Endothelial cell of umbilical vein (primary cell): ENCODE measurements at regions not wholly inside any gene's neighbourhood (a gene's known extent, or its start where the extent isn't known, plus 50 kb on each side); places are given as distances from the start of the nearest gene placed in this dataset.
"Not testable (repeated sequence)": the region's sequence is repeated elsewhere in the genome, so short reads cannot be mapped to it uniquely, and the experiment has no call there.

Source experiments
- BruUV-seq: library from RNA; stranded (reverse); fragments of 400-500 nt; replicated peaks from 2 replicates; lab custom pipeline; 2021; lab: Mats Ljungman, UMichigan
- CTCF ChIA-PET: fragments of 300-600, 350-600 bp; sonication (Branson Sonifier 250); formaldehyde crosslinking; loops from one replicate; lab custom pipeline; 2021; ENCODE audit warnings: antibody characterized with exemption, inconsistent platforms; lab: Charles Lee
- POLR2A ChIA-PET: fragments of 300-600, 350-600 bp; sonication (Branson Sonifier 250); formaldehyde crosslinking; loops from one replicate; lab custom pipeline; 2021; ENCODE audit warnings: antibody characterized with exemption, inconsistent platforms; lab: Charles Lee
- DNase-seq: peaks from one replicate; pipeline ENCODE4 v3.0.0-alpha.2; 2011; ENCODE audit warnings: low read depth, low spot score
- FAIRE-seq: peaks from 2 replicates; lab custom pipeline; 2011; peaks lifted over from hg19 to GRCh38; lab: Jason Lieb, UNC
- H2AFZ ChIP-seq: 2 replicates; pipeline ENCODE4 v1.6.0; 2012; ENCODE audit warnings: low read depth, low read length, control low read depth, inconsistent platforms
- H3K27ac ChIP-seq: 2 replicates; pipeline ENCODE4 v1.5.1; 2011; ENCODE audit warnings: low read depth, mild to moderate bottlenecking, control low read depth, low read length, moderate library complexity; ENCODE audit not compliant: insufficient read depth
- H3K27me3 ChIP-seq, 2 experiments: 2 replicates each; pipeline versions ENCODE4 v1.6.0 to v1.6.1; 2011; ENCODE audit warnings: low read length in 2 of 2, mixed read lengths in 1 of 2; ENCODE audit not compliant: control insufficient read depth in 2 of 2, insufficient read depth in 2 of 2
- H3K36me3 ChIP-seq, 2 experiments: 2 replicates in 1 of 2; 3 replicates in 1 of 2; pipeline ENCODE4 v1.5.1; 2011; ENCODE audit warnings: low read length in 2 of 2, mild to moderate bottlenecking in 1 of 2, moderate library complexity in 1 of 2; ENCODE audit not compliant: control insufficient read depth in 2 of 2, insufficient read depth in 2 of 2; ENCODE audit errors: extremely low read depth in 1 of 2
- H3K4me1 ChIP-seq: 3 replicates; pipeline ENCODE4 v1.5.1; 2011; ENCODE audit warnings: mild to moderate bottlenecking, low read length; ENCODE audit not compliant: control insufficient read depth, insufficient read depth; ENCODE audit errors: extremely low read depth
- H3K4me2 ChIP-seq: 2 replicates; pipeline ENCODE4 v1.6.1; 2011; ENCODE audit warnings: low read length, control low read depth, mixed read lengths; ENCODE audit not compliant: insufficient read depth
- H3K4me3 ChIP-seq, 3 experiments: fragments of 200-600 bp in 1 of 3; sonication (generic), shearing (Covaris generic) in 1 of 3; replicated peaks in 1 of 3; 2 replicates each; pipeline ENCODE4 v1.5.1; 2011 to 2016; ENCODE audit warnings: control low read depth in 3 of 3, low read length in 3 of 3, mild to moderate bottlenecking in 2 of 3, inconsistent platforms in 1 of 3, low read depth in 1 of 3, moderate library complexity in 1 of 3; ENCODE audit not compliant: insufficient read depth in 1 of 3
- H3K79me2 ChIP-seq: 2 replicates; pipeline ENCODE4 v1.6.0; 2012; ENCODE audit warnings: low read length, inconsistent platforms; ENCODE audit not compliant: control insufficient read depth, insufficient read depth
- H3K9ac ChIP-seq: replicated peaks from 2 replicates; pipeline ENCODE3; 2011; ENCODE audit warnings: low read length, control low read depth; ENCODE audit not compliant: insufficient read depth; ENCODE audit errors: extremely low read depth
- H3K9me1 ChIP-seq: replicated peaks from 3 replicates; pipeline ENCODE4 v1.6.0; 2011; ENCODE audit warnings: mild to moderate bottlenecking, low read length; ENCODE audit not compliant: control insufficient read depth, insufficient read depth; ENCODE audit errors: extremely low read depth
- H3K9me3 ChIP-seq: replicated peaks from 2 replicates; pipeline ENCODE4 v1.5.1; 2012; ENCODE audit warnings: low read length, inconsistent platforms; ENCODE audit not compliant: control insufficient read depth, insufficient read depth
- H4K20me1 ChIP-seq: replicated peaks from 2 replicates; pipeline ENCODE3; 2011; ENCODE audit warnings: mild to moderate bottlenecking, low read length; ENCODE audit not compliant: control insufficient read depth, insufficient read depth; ENCODE audit errors: extremely low read depth
- CTCF ChIP-seq, 2 donors: IDR thresholded peaks; 1 replicate in 1 of 2; 2 replicates in 1 of 2; pipeline ENCODE4 v1.5.1; 2011; ENCODE audit warnings: low read length in 2 of 2, mild to moderate bottlenecking in 2 of 2, moderate library complexity in 2 of 2, control low read depth in 1 of 2, inconsistent platforms in 1 of 2, low read depth in 1 of 2; ENCODE audit not compliant: insufficient read depth in 1 of 2; ENCODE audit errors: extremely low read depth in 1 of 2
- dilution Hi-C: fragments of 300-500 bp; cut with MboI; formaldehyde crosslinking; loops from one replicate; pipeline ENCODE4 v1.15.0; 2019; ENCODE audit warnings: low sequenced_read_pairs; ENCODE audit not compliant: extremely low pct_ligation_motif_present
- intact Hi-C: fragments of 100-400 bp; cut with micrococcal nuclease; formaldehyde crosslinking; loops from one replicate; pipeline ENCODE4 v1.10.0; 2022

DNA sequence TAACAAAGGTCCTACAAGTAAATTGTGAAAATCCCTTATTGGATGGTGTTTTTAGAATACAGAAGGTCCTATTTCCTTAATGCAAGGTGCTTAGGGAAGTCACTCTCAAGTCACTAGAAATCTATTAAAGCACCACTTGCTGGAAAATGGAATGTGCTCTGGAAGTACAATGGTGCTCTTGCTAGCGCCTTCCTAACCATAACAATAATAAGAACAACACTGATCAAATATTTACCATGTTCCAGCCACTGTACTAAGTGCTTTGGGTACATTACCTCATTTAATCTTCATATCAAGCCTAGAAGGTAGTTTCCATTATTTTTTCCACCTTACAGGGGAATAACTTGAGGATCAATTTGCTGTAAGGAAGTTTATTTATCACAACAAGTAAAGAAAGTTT, 75.4 kb downstream of the FAM72C start:
- H4K20me1 ChIP-seq, H3K4me2 ChIP-seq, DNase-seq, H3K9me1 ChIP-seq, H2AFZ ChIP-seq, H3K27ac ChIP-seq, H3K36me3 ChIP-seq, intact Hi-C loops, H3K9me3 ChIP-seq, POLR2A ChIA-PET, H3K9ac ChIP-seq, FAIRE-seq, H3K4me1 ChIP-seq, CTCF ChIA-PET, BruUV-seq, dilution Hi-C loops, H3K4me3 ChIP-seq, H3K79me2 ChIP-seq, H3K27me3 ChIP-seq: not testable (repeated sequence)

GRCh38 chr1:143884932-143885574, 86.7 kb downstream of the FAM72C start:
- H3K4me2 ChIP-seq, CTCF ChIA-PET, intact Hi-C loops, H3K9me1 ChIP-seq, H2AFZ ChIP-seq, H3K4me1 ChIP-seq, H3K27me3 ChIP-seq, FAIRE-seq, H3K9ac ChIP-seq, H3K79me2 ChIP-seq, H3K9me3 ChIP-seq, POLR2A ChIA-PET, H3K36me3 ChIP-seq, H4K20me1 ChIP-seq, dilution Hi-C loops, H3K27ac ChIP-seq, BruUV-seq: not testable (repeated sequence)
- H3K4me3 ChIP-seq: peak overlapping the region in 1 of 3 experiments; percentile 26
- peak; percentile 25 for DNase-seq
- TF ChIP-seq CTCF (IDR thresholded peaks at IDR 0.05; ENCODE audit: extremely low read depth in 1 of 2, insufficient read depth in 1 of 2, low read depth in 1 of 2, low read length in 2 of 2): peak in 1 of 2 donors; percentile 43
